GM18505 (cell line): ENCODE measurements at regions not wholly inside any gene's neighbourhood (a gene's known extent, or its start where the extent isn't known, plus 50 kb on each side); places are given as distances from the start of the nearest gene placed in this dataset.

Experiments used
- ATAC-seq: cut with Tn5 transposase; IDR thresholded peaks from one replicate; pipeline ENCODE4 v1.9.1; 2021; ENCODE audit not compliant: unreplicated experiment
- POLR2A ChIP-seq: IDR thresholded peaks from 4 replicates; pipeline ENCODE4 v1.6.1; 2011; ENCODE audit warnings: borderline replicate concordance; ENCODE audit not compliant: insufficient read depth, insufficient read length; ENCODE audit errors: extremely low read depth

DNA sequence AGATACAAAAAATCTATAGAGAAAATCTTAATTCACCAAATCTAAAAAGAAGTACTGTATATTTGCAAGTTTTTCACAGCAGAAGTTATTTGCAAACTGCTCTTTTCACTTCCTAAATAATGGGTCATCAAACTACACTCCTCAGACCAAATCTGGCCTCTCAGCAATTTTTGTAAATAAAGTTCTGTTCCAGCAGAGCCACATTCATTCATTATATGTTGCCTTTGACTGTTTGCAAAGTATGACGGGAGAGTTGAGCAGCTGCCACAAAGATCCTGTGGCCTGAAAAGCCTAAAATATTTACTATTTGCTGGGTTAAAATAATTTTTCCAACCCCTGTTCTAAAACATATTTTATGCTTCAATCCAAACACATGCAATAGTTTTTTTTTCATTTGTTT is 1222.3 kb upstream of the SEL1L start:
- no peak for ATAC-seq
- no peak for TF ChIP-seq POLR2A

DNA sequence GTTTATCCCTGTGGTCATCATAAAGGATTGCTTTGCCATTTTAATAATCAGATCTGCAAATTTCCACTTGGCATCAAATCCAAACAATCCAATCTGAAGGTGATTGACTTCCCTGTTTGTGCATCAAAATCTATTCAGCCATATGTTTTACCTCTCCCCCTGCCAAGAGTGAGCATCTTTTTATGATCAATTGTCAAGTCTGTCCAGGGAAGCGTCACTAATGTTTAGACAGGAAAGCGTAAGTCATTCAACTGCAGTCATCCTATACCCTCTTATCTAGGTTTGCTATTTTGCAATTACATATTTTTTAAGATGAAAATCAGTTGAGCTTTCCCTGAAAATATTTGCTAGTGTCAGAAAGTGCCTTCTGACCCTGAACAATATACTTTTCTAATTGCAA is 1224.1 kb upstream of the SEL1L start:
- TF ChIP-seq POLR2A = no peak
- no peak for ATAC-seq

DNA sequence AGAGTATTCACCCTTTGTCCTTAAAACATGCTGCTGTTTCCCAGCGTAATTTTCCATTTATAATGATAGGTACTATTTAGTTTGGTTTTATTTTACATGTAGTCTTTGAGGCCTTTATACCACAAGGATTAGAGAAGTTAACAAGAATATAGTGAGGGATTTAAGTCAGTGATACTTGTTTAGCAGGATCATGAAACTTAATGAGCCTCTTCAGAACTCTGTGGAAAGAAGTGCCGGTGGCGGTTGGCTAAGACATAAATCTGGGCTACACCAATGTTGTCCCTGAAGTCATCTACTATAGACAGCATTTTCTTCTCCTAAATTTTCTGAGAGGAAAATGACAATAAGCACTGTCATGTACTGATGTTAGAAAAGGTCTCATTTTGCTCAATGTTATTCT is 1226.0 kb upstream of the SEL1L start:
- no peak for TF ChIP-seq POLR2A
- ATAC-seq = no peak

DNA sequence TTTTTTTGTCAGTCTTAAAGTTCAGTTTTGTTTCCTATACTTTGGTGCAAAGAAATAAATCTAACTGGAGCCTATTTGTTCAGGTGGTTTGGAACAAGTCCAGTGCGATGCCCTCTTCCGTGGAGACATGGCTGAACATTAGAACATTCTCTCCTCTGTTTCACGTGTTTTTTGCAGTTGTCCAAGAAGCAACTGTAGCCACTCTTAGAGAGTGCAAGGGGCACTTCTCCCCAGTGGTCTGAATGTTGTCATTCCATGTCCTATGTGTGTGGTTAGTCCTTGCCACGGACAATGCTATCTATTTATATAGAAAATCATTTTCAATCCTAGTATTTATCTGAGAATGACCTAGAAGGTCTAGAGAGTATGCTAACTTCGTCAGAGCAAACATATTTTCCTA is 1232.5 kb upstream of the SEL1L start:
- no peak for ATAC-seq
- TF ChIP-seq POLR2A = no peak

DNA sequence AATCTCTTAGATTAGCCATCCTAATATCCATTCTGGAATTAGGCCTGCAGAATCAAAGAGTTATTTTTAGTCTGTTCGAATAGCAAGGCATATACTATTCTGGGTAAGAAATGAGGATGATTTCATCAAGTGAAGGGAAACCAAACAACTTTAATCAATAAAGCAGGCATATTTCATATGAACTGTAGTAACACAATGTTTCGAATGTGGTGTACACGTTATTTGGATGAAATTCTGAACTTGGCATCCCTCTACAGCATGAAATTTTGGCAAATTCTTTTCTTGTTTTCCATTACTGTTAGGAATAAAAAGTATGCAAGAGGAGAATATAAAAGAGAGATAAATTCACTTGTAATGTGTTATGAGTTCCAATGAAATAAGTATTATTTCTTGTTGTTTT is 1233.3 kb upstream of the SEL1L start:
- no peak for ATAC-seq
- TF ChIP-seq POLR2A = no peak

DNA sequence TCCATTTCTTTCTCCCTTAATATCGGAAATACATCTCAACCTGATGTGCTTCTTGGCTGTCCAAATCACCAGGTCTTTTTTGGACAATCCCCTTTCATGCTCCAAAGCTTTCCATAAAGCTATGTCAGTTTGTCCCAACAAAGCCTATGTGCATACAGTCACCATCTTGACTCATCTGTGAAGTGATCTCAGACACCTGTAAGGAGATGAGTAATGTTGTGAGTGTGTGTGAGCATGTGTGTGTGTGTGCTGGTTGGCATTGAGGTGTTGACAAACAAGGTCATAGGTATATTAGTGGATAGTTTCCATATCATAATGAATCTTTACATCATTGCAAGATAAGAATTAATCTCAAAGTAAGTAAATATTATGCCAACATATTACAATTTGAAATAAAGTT is 1243.3 kb upstream of the SEL1L start:
- no peak for TF ChIP-seq POLR2A
- no peak for ATAC-seq

DNA sequence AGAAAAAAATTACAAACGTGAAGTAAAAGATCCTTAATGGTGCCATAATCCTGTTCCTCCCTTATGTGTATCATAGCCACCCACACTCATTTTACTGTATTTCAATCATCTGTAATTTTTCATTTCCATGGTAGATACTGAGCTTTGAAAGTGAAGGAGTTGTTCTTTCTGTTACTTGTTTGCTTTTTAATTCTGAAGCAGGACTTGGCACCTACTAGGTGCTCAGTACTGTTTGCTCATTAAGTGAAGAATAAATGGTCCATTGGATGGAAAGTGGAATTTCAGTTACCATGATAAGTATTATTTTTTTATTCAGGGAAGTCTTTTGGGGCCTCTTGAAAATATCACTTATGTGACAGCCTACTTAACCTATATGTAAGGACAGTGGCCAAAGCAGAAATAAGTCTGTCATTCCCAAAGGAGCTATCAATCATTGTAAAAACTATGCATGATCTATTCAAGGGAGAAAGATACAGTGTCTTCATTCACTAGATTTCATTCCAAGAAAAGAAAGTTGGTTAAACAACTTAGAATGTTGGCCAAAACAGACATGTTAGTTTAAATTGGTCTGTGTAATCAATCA is 1244.4 kb upstream of the SEL1L start:
- no peak for TF ChIP-seq POLR2A
- no peak for ATAC-seq

DNA sequence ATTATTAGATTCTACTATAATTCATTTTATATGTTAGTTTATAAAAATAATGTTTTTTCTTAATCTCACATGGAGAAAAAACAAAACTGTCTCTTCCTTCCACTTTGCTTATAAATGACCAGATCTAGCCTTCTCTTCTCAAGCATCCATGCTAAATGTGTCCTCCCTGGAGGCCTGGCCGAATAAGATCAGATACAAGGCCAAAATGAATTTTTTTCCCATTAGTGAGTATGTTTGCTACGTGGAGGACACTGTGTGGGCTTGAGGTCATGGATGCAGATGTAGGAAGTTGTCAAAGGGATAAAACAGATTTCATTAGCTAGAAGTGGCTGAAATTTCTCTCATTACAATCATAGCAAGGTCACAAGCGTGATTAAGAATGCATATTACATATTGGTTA is 1244.9 kb upstream of the SEL1L start:
- no peak for TF ChIP-seq POLR2A
- ATAC-seq = no peak

DNA sequence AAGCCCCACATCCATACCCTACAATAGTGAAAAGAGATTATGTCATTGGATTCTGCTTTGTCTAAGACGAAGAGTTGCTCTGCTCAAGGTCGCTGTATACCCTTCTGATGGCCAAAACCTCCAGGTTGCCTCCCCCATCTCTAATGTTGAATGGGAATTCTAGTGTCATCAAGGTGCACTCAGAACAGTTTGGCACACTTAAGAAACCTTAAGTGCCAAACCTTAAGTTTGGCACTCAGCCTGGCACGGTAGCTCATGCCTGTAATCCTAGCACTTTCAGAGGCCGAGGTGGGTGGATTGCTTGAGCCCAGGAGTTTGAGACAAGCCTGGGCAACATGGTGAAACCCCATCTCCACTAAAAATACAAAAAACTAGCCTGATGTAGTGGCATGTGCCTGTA is 1245.6 kb upstream of the SEL1L start:
- TF ChIP-seq POLR2A = no peak
- ATAC-seq = no peak

DNA sequence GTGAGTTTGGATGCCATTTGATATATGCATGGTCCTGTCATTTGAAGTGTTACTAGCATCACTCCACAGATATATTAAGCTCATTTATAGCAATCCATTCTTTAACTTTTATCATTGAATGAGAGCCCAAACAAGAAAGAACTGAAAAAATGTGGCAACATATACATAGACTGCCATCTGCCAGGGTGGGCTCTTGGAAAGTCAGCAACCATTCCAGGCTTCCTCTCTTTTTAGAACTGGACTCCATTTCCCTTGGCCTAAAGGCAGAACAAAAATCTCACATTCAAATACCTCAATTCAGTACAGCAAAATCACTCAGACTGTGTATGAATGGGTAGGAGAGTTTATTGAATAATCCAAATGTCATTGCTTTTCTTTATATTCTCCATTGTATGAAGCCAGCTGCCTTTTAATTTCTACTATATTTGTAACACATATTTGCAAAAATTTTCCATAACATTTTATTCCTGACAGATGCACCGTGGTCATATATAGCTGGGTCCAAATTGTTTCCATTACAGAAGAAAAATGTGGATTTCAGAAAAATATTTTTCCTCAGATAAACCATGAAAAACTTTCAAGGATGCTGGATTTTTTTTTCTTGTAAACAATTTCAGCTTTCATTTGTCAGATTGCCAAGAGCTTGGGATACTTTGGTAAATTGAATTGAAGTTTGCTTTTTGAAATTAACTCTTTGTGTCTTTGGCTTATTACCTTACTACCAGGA is 1252.3 kb upstream of the SEL1L start:
- no peak for TF ChIP-seq POLR2A
- no peak for ATAC-seq

DNA sequence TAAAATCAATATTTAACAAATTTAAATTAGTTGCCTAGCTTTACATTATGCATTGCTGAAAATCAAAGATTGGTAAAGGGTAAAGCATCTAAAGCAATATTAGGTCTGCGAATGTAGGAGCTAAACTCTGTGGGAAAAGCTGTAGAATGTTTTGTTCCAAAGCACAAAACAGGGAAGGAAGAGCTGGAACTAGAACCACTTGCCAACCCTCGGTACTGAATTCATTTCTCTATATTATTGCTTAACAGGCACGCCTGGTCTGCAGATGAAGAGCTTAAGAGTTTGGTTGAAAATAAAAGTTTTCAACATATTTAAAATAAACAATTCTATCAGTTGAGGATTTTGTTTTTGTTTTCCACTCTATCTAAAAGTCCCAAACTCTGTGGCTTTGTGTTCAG is 1252.8 kb upstream of the SEL1L start:
- no peak for ATAC-seq
- TF ChIP-seq POLR2A = no peak

DNA sequence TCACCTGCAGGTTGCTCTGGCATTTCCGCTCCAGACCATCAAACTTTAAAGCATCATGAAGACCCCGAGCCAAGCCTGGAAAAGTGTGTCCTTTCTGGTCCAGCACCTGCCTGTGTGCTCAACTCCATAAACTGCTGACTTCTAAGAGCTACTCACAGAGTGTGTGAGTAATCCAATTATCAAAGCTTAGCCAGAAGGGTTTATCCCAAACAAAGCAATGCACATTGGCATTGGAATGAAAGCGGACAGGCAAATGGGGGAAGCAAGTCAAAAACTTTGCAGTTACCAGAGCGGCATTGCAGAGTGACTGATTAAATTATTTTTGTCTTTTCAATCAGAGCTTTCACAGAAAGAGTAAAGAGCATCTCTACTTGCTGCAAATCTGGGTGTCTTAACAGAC is 1262.4 kb upstream of the SEL1L start:
- no peak for ATAC-seq
- TF ChIP-seq POLR2A = no peak

DNA sequence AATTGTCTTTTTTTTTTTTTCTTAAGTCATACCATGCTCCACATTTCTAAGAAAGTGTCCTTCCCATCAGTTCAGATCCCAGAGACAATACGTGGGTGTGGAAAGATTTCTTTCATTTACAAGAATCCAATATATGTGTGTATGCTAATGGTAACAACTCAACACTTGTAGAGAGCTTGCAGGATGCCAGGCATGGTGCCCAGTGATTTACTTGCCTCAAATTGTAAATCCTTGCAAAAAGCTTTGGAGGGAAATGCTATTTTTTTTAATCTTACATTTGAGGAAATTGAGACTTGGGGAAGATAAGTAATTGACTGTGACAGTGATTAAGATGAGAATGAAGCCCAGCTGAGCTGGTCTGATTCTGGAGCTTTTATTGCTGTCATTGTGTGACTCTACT is 1264.6 kb upstream of the SEL1L start:
- TF ChIP-seq POLR2A = no peak
- no peak for ATAC-seq

DNA sequence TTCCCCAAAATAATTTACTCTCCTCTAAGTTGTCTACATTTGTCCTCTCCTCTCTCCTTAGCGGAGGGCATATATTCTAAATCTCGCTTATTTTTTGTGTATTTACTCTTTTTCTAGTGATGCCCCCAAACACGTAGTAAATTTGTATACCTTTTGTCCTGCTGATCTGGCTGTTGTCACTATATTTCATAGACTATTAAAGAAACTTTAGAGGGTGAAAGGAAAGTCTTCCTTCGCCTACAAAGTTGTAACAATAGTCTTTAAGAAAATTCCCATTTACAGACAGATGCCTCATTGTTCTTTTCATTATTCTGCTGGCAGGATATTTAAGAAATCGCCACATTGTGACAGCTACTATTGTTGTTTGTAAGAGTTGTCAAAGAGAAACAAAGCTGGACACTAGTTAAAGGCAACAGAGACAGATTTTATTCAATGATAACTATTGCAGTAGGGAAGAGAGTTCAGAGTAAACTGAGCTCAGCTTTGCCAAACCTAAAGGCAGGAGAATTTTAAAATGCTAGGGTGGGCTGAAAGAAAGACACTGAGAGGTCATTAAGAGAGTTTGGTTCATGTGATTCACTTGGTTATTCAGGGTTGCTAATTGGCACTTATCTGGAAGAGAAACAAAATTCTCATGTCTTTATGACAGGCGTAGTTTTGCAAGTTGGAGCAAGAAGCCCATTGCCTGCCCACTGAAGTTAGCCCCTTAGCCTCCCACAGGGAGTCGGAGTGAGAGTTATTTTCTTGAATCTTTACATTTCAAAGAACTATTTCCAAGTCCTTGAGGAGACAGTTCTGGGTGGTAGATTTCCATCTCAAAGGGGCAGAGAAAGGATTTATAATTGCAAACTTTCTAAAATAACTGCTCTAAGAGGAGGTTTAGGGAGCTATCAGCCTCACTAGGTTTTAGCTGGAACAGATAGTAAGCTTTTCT is 1272.5 kb upstream of the SEL1L start:
- no peak for TF ChIP-seq POLR2A
- ATAC-seq = no peak
